ENCODE measurements at regions not wholly inside any gene's neighbourhood (a gene's known extent, or its start where the extent isn't known, plus 50 kb on each side); places are given as distances from the start of the nearest gene placed in this dataset.

DNA sequence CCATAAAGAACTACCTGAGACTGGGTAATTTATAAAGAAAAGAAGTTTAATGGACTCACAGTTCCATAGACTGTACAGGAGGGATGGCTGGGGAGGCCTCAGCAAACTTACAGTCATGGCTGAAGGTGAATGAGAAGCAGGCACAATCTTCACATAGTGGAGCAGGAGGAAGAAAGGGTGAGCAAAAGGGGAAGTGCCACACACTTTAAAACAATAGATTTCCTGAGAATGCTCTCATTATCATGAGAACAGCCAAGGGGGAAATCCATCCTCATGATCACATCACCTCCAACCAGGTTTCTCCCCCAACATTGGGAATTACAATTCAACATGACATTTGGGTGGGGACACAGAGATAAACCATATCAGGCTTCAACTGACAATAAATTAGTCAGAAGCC lies 664.9 kb downstream of the TAF11L14 start:
- H3K9me3 ChIP-seq (ENCODE audit: control insufficient read depth, insufficient read depth, low read depth, low read length), result no peaks in the 10 kb centered on the region
- TF ChIP-seq SETDB1 (IDR thresholded peaks at IDR 0.05; ENCODE audit: insufficient read length, low read length) (no peak), ZNF624 (tag by site-specific recombination; IDR thresholded peaks at IDR 0.05) (no peak), ZNF677 (tag by site-specific recombination; IDR thresholded peaks at IDR 0.05) (no peak), ZNF24 (tag by site-specific recombination; IDR thresholded peaks at IDR 0.05) (no peak), ZNF354C (tag by site-specific recombination; IDR thresholded peaks at IDR 0.05; ENCODE audit: borderline replicate concordance, low read depth) (no peak), ZNF626 (tag by site-specific recombination; IDR thresholded peaks at IDR 0.05) (no peak), ZNF138 (tag by site-specific recombination; IDR thresholded peaks at IDR 0.05; ENCODE audit: borderline replicate concordance) (no peak), ZNF2 (tag by site-specific recombination; IDR thresholded peaks at IDR 0.05) (no peak)
- TF ChIP-seq, protein P1, sequence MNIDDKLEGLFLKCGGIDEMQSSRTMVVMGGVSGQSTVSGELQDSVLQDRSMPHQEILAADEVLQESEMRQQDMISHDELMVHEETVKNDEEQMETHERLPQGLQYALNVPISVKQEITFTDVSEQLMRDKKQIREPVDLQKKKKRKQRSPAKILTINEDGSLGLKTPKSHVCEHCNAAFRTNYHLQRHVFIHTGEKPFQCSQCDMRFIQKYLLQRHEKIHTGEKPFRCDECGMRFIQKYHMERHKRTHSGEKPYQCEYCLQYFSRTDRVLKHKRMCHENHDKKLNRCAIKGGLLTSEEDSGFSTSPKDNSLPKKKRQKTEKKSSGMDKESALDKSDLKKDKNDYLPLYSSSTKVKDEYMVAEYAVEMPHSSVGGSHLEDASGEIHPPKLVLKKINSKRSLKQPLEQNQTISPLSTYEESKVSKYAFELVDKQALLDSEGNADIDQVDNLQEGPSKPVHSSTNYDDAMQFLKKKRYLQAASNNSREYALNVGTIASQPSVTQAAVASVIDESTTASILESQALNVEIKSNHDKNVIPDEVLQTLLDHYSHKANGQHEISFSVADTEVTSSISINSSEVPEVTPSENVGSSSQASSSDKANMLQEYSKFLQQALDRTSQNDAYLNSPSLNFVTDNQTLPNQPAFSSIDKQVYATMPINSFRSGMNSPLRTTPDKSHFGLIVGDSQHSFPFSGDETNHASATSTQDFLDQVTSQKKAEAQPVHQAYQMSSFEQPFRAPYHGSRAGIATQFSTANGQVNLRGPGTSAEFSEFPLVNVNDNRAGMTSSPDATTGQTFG (tag by site-specific recombination; IDR thresholded peaks at IDR 0.05; ENCODE audit: borderline replicate concordance), result no peak
- ChIA-PET POLR2A (no interaction called here), CTCF (no interaction called here)
- H3K4me3 ChIP-seq (ENCODE audit: low read depth, low read length), result no peak overlapping the region
- H3K36me3 ChIP-seq (ENCODE audit: control insufficient read depth in 2 of 2, insufficient read depth in 1 of 2, low read length in 2 of 2), result no peaks in the 10 kb centered on the region
- H3K27ac ChIP-seq (ENCODE audit: extremely low read depth, low read depth, low read length), result no peak overlapping the region
- no peaks in the 10 kb centered on the region for H3K4me1 ChIP-seq (ENCODE audit: control insufficient read depth, insufficient read depth, low read length)

DNA sequence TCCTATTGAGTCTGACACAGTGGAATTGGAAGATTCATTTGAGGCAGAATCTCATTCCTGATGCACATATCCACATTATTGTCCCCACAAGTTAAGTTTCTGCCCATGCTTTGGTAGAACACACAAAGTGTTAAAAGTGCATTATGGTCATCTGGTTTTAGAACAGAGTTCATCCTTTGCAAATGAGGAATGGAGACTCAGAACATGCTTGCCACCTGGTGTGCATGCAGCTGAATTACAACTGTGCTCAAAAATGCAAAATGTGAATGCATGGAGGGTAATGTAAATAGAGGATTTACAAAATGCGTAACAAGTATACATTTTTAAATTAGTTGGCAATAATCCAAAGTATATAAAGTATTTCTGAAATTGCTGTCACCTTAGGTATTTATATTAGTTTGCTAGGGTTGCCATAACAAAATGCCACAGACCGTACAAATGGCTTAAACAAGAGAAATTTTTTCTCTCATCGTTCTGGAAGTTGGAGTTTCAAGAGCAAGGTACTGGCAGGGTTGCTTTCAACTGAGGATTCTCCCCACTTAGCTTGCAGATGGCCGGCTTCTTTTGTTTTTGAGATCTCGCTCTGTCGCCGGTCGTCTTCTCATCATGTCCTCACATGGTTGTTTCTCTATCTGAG lies 671.1 kb downstream of the TAF11L14 start:
- Histone ChIP-seq H3K4me1 (ENCODE audit: control insufficient read depth, insufficient read depth, low read length) (no peaks in the 10 kb centered on the region), H3K27ac (ENCODE audit: extremely low read depth, low read depth, low read length) (no peak overlapping the region), H3K4me3 (ENCODE audit: low read depth, low read length) (no peak overlapping the region), H3K36me3 (ENCODE audit: control insufficient read depth in 2 of 2, insufficient read depth in 1 of 2, low read length in 2 of 2) (no peaks in the 10 kb centered on the region), H3K9me3 (ENCODE audit: control insufficient read depth, insufficient read depth, low read depth, low read length) (no peaks in the 10 kb centered on the region)
- ChIA-PET CTCF (interaction anchor here (0.6 to 5.3 kb wide), 9 partner anchors 10 to 1707 kb away, joined by 3 to 80 read pairs (median 4); partner anchors contain the start of gene BASP1), POLR2A (no interaction called here)
- peak; percentile 68 for TF ChIP-seq ZNF654 (tag by site-specific recombination; IDR thresholded peaks at IDR 0.05; ENCODE audit: low read depth)
- TF ChIP-seq ZNF155 (tag by site-specific recombination; IDR thresholded peaks at IDR 0.05), result no peak
- TF ChIP-seq SCRT2 (tag by site-specific recombination; IDR thresholded peaks at IDR 0.05), result no peak
- TF ChIP-seq ZNF394 (tag by site-specific recombination; IDR thresholded peaks at IDR 0.05; ENCODE audit: borderline replicate concordance), result no peak
- TF ChIP-seq, protein P2, sequence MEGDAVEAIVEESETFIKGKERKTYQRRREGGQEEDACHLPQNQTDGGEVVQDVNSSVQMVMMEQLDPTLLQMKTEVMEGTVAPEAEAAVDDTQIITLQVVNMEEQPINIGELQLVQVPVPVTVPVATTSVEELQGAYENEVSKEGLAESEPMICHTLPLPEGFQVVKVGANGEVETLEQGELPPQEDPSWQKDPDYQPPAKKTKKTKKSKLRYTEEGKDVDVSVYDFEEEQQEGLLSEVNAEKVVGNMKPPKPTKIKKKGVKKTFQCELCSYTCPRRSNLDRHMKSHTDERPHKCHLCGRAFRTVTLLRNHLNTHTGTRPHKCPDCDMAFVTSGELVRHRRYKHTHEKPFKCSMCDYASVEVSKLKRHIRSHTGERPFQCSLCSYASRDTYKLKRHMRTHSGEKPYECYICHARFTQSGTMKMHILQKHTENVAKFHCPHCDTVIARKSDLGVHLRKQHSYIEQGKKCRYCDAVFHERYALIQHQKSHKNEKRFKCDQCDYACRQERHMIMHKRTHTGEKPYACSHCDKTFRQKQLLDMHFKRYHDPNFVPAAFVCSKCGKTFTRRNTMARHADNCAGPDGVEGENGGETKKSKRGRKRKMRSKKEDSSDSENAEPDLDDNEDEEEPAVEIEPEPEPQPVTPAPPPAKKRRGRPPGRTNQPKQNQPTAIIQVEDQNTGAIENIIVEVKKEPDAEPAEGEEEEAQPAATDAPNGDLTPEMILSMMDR (tag by site-specific recombination; IDR thresholded peaks at IDR 0.05), result peak; percentile 21; the same call in 1 of the 2 replicates

DNA sequence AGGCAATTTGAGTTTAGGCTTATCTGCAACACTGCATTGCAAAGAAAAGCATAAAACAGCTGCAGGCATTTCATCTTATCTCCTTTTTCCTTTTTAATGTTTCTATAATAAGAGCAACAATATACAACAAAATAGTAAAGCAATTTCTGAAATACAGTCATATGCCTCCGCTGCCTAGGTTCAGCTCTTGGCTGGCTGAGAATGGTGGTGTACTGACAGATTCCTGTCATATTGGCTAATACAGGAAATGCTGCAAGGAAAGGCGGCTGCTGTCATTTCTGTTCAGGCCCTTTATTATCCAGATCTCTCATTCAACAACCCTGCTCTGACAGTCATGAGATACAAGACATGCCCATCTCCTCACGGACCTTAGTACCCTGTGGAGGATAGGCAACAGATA lies 677.0 kb downstream of the TAF11L14 start:
- H3K4me3 ChIP-seq (ENCODE audit: low read depth, low read length), result no peak overlapping the region
- POLR2A ChIA-PET, result no interaction called here
- no peak overlapping the region for H3K27ac ChIP-seq (ENCODE audit: extremely low read depth, low read depth, low read length)
- no peaks in the 10 kb centered on the region for H3K4me1 ChIP-seq (ENCODE audit: control insufficient read depth, insufficient read depth, low read length)
- CTCF ChIA-PET, result no interaction called here
- H3K36me3 ChIP-seq (ENCODE audit: control insufficient read depth in 2 of 2, insufficient read depth in 1 of 2, low read length in 2 of 2), result no peaks in the 10 kb centered on the region
- no peaks in the 10 kb centered on the region for H3K9me3 ChIP-seq (ENCODE audit: control insufficient read depth, insufficient read depth, low read depth, low read length)
- TF ChIP-seq SETDB1 (IDR thresholded peaks at IDR 0.05; ENCODE audit: insufficient read length, low read length) (no peak), ZNF473 (tag by site-specific recombination; IDR thresholded peaks at IDR 0.05) (no peak), ZNF138 (tag by site-specific recombination; IDR thresholded peaks at IDR 0.05; ENCODE audit: borderline replicate concordance) (no peak), FEZF1 (tag by site-specific recombination; IDR thresholded peaks at IDR 0.05) (no peak), WT1 (tag by site-specific recombination; IDR thresholded peaks at IDR 0.05) (no peak), ZFP37 (tag by site-specific recombination; IDR thresholded peaks at IDR 0.05) (no peak), ZNF426 (tag by site-specific recombination; IDR thresholded peaks at IDR 0.05) (no peak), SALL2 (tag by site-specific recombination; IDR thresholded peaks at IDR 0.05; ENCODE audit: borderline replicate concordance) (no peak), ZFP69B (tag by site-specific recombination; IDR thresholded peaks at IDR 0.05) (no peak)
- TF ChIP-seq, protein P3, sequence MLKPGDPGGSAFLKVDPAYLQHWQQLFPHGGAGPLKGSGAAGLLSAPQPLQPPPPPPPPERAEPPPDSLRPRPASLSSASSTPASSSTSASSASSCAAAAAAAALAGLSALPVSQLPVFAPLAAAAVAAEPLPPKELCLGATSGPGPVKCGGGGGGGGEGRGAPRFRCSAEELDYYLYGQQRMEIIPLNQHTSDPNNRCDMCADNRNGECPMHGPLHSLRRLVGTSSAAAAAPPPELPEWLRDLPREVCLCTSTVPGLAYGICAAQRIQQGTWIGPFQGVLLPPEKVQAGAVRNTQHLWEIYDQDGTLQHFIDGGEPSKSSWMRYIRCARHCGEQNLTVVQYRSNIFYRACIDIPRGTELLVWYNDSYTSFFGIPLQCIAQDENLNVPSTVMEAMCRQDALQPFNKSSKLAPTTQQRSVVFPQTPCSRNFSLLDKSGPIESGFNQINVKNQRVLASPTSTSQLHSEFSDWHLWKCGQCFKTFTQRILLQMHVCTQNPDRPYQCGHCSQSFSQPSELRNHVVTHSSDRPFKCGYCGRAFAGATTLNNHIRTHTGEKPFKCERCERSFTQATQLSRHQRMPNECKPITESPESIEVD (tag by site-specific recombination; IDR thresholded peaks at IDR 0.05), result no peak
- TF ChIP-seq, protein P4, sequence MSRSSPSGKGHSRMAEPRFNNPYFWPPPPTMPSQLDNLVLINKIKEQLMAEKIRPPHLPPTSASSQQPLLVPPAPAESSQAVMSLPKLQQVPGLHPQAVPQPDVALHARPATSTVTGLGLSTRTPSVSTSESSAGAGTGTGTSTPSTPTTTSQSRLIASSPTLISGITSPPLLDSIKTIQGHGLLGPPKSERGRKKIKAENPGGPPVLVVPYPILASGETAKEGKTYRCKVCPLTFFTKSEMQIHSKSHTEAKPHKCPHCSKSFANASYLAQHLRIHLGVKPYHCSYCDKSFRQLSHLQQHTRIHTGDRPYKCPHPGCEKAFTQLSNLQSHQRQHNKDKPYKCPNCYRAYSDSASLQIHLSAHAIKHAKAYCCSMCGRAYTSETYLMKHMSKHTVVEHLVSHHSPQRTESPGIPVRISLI (tag by site-specific recombination; IDR thresholded peaks at IDR 0.05), result no peak
- TF ChIP-seq, protein P5, sequence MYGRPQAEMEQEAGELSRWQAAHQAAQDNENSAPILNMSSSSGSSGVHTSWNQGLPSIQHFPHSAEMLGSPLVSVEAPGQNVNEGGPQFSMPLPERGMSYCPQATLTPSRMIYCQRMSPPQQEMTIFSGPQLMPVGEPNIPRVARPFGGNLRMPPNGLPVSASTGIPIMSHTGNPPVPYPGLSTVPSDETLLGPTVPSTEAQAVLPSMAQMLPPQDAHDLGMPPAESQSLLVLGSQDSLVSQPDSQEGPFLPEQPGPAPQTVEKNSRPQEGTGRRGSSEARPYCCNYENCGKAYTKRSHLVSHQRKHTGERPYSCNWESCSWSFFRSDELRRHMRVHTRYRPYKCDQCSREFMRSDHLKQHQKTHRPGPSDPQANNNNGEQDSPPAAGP (tag by site-specific recombination; IDR thresholded peaks at IDR 0.05), result no peak

All from HEK293 (cell line).